ENCODE measurements at regions not wholly inside any gene's neighbourhood (a gene's known extent, or its start where the extent isn't known, plus 50 kb on each side); places are given as distances from the start of the nearest gene placed in this dataset.

- Mint-ChIP-seq H3K4me1 (peaks cover 92% of the 10 kb centered on the region), H3K27me3 (no peaks in the 10 kb centered on the region), H3K4me3 (peak overlapping the region; percentile 75), H3K36me3 (peaks cover 9% of the 10 kb centered on the region), H3K9me3 (no peaks in the 10 kb centered on the region), H3K27ac (peak overlapping the region; percentile 71)
- ATAC-seq = peak; percentile 95
Measured at GRCh38 chr14:65318636-65319506, 93.7 kb upstream of the FUT8 start.

- H3K4me3 Mint-ChIP-seq = no peak overlapping the region
- peak overlapping the region; percentile 71 for H3K27ac Mint-ChIP-seq
- H3K27me3 Mint-ChIP-seq = no peaks in the 10 kb centered on the region
- no peaks in the 10 kb centered on the region for H3K9me3 Mint-ChIP-seq
- peak; percentile 61 for ATAC-seq
- peaks cover 82% of the 10 kb centered on the region for H3K4me1 Mint-ChIP-seq
- H3K36me3 Mint-ChIP-seq = peaks cover 9% of the 10 kb centered on the region
Measured at GRCh38 chr14:65320661-65321308, 91.7 kb upstream of the FUT8 start.

GRCh38 chr14:65321370-65321875 lies 91.1 kb upstream of the FUT8 start:
- H3K4me1 Mint-ChIP-seq = peaks cover 76% of the 10 kb centered on the region
- peaks cover 9% of the 10 kb centered on the region for H3K36me3 Mint-ChIP-seq
- peak overlapping the region; percentile 71 for H3K27ac Mint-ChIP-seq
- no peak overlapping the region for H3K4me3 Mint-ChIP-seq
- no peaks in the 10 kb centered on the region for H3K9me3 Mint-ChIP-seq
- no peaks in the 10 kb centered on the region for H3K27me3 Mint-ChIP-seq
- ATAC-seq = peak; percentile 49

GRCh38 chr14:65329481-65329880 lies 83.0 kb upstream of the FUT8 start:
- Mint-ChIP-seq H3K36me3 (no peaks in the 10 kb centered on the region), H3K9me3 (no peaks in the 10 kb centered on the region), H3K4me1 (peaks cover 38% of the 10 kb centered on the region), H3K27ac (peak overlapping the region; percentile 69), H3K4me3 (no peak overlapping the region), H3K27me3 (no peaks in the 10 kb centered on the region)
- ATAC-seq = no peak

- Mint-ChIP-seq H3K9me3 (no peaks in the 10 kb centered on the region), H3K27ac (peak overlapping the region; percentile 69), H3K36me3 (no peaks in the 10 kb centered on the region), H3K4me1 (peaks cover 41% of the 10 kb centered on the region), H3K4me3 (no peak overlapping the region), H3K27me3 (no peaks in the 10 kb centered on the region)
- peak; percentile 58 for ATAC-seq
Measured at GRCh38 chr14:65329911-65330310, 82.6 kb upstream of the FUT8 start.

GRCh38 chr14:65330416-65330815 lies 82.1 kb upstream of the FUT8 start:
- H3K36me3 Mint-ChIP-seq = no peaks in the 10 kb centered on the region
- H3K4me3 Mint-ChIP-seq = no peak overlapping the region
- H3K4me1 Mint-ChIP-seq = peaks cover 45% of the 10 kb centered on the region
- H3K27me3 Mint-ChIP-seq = no peaks in the 10 kb centered on the region
- H3K9me3 Mint-ChIP-seq = no peaks in the 10 kb centered on the region
- no peak for ATAC-seq
- peak overlapping the region; percentile 69 for H3K27ac Mint-ChIP-seq

- H3K27me3 Mint-ChIP-seq = no peaks in the 10 kb centered on the region
- no peak for ATAC-seq
- no peak overlapping the region for H3K4me3 Mint-ChIP-seq
- peaks cover 56% of the 10 kb centered on the region for H3K4me1 Mint-ChIP-seq
- H3K9me3 Mint-ChIP-seq = no peaks in the 10 kb centered on the region
- peak overlapping the region; percentile 59 for H3K27ac Mint-ChIP-seq
- H3K36me3 Mint-ChIP-seq = no peaks in the 10 kb centered on the region
Measured at GRCh38 chr14:65331652-65332051, 80.9 kb upstream of the FUT8 start.

GRCh38 chr14:65332141-65332871 lies 80.2 kb upstream of the FUT8 start:
- H3K9me3 Mint-ChIP-seq = no peaks in the 10 kb centered on the region
- H3K36me3 Mint-ChIP-seq = no peaks in the 10 kb centered on the region
- H3K27me3 Mint-ChIP-seq = no peaks in the 10 kb centered on the region
- H3K4me3 Mint-ChIP-seq = no peak overlapping the region
- peaks cover 59% of the 10 kb centered on the region for H3K4me1 Mint-ChIP-seq
- peak; percentile 64 for ATAC-seq
- H3K27ac Mint-ChIP-seq = peak overlapping the region; percentile 59

- Mint-ChIP-seq H3K27ac (peak overlapping the region; percentile 84), H3K4me1 (peaks cover 70% of the 10 kb centered on the region), H3K4me3 (no peak overlapping the region), H3K27me3 (no peaks in the 10 kb centered on the region), H3K9me3 (no peaks in the 10 kb centered on the region), H3K36me3 (no peaks in the 10 kb centered on the region)
- no peak for ATAC-seq
Measured at GRCh38 chr14:65333943-65334687, 78.4 kb upstream of the FUT8 start.

- no peaks in the 10 kb centered on the region for H3K27me3 Mint-ChIP-seq
- peaks cover 67% of the 10 kb centered on the region for H3K4me1 Mint-ChIP-seq
- no peak for ATAC-seq
- peaks cover 3% of the 10 kb centered on the region for H3K36me3 Mint-ChIP-seq
- no peak overlapping the region for H3K4me3 Mint-ChIP-seq
- H3K9me3 Mint-ChIP-seq = no peaks in the 10 kb centered on the region
- H3K27ac Mint-ChIP-seq = peak overlapping the region; percentile 84
Measured at GRCh38 chr14:65334765-65335410, 77.6 kb upstream of the FUT8 start.

GRCh38 chr14:65335411-65335947 lies 77.1 kb upstream of the FUT8 start:
- H3K27ac Mint-ChIP-seq = peak overlapping the region; percentile 84
- peaks cover 64% of the 10 kb centered on the region for H3K4me1 Mint-ChIP-seq
- H3K9me3 Mint-ChIP-seq = no peaks in the 10 kb centered on the region
- H3K4me3 Mint-ChIP-seq = no peak overlapping the region
- peaks cover 6% of the 10 kb centered on the region for H3K36me3 Mint-ChIP-seq
- no peak for ATAC-seq
- H3K27me3 Mint-ChIP-seq = no peaks in the 10 kb centered on the region

- Mint-ChIP-seq H3K27me3 (no peaks in the 10 kb centered on the region), H3K36me3 (peaks cover 9% of the 10 kb centered on the region), H3K27ac (peak overlapping the region; percentile 84), H3K4me1 (peaks cover 60% of the 10 kb centered on the region), H3K4me3 (peak overlapping the region; percentile 44), H3K9me3 (no peaks in the 10 kb centered on the region)
- ATAC-seq = peak; percentile 94
Measured at GRCh38 chr14:65336191-65336591, 76.3 kb upstream of the FUT8 start.

- ATAC-seq = no peak
- Mint-ChIP-seq H3K4me3 (no peak overlapping the region), H3K36me3 (peaks cover 11% of the 10 kb centered on the region), H3K27me3 (no peaks in the 10 kb centered on the region), H3K4me1 (peaks cover 42% of the 10 kb centered on the region), H3K9me3 (no peaks in the 10 kb centered on the region), H3K27ac (peak overlapping the region; percentile 68)
Measured at GRCh38 chr14:65339866-65340265, 72.7 kb upstream of the FUT8 start.

GRCh38 chr14:65344011-65344410 lies 68.5 kb upstream of the FUT8 start:
- Mint-ChIP-seq H3K27ac (no peak overlapping the region), H3K9me3 (no peaks in the 10 kb centered on the region), H3K27me3 (no peaks in the 10 kb centered on the region), H3K4me1 (peaks cover 37% of the 10 kb centered on the region), H3K4me3 (no peak overlapping the region), H3K36me3 (peaks cover 11% of the 10 kb centered on the region)
- ATAC-seq = no peak

Data from stimulated activated memory B cell treated with anti-CD40 and anti-IgM and Interleukin-4, amounts not matched to agents 10 μg/mL and 1 μg/mL and 100 μg/mL, for 72 hours (primary cell).